ENCODE measurements at regions not wholly inside any gene's neighbourhood (a gene's known extent, or its start where the extent isn't known, plus 50 kb on each side); places are given as distances from the start of the nearest gene placed in this dataset.

GRCh38 chr14:85288041-85288440 is 241.9 kb upstream of the FLRT2 start:
- no peak for DNase-seq

- no peak for DNase-seq
Measured at GRCh38 chr14:85291731-85292130, 238.2 kb upstream of the FLRT2 start.

GRCh38 chr14:85293612-85294234 is 236.2 kb upstream of the FLRT2 start:
- no peak for DNase-seq

- DNase-seq: no peak
Measured at GRCh38 chr14:85295318-85295717, 234.6 kb upstream of the FLRT2 start.

- DNase-seq: no peak
Measured at GRCh38 chr14:85296456-85297210, 233.3 kb upstream of the FLRT2 start.

GRCh38 chr14:85300107-85300506 is 229.8 kb upstream of the FLRT2 start:
- DNase-seq: no peak

- no peak for DNase-seq
Measured at GRCh38 chr14:85301506-85301905, 228.4 kb upstream of the FLRT2 start.

GRCh38 chr14:85306024-85306423 is 223.9 kb upstream of the FLRT2 start:
- no peak for DNase-seq

- DNase-seq: no peak
Measured at GRCh38 chr14:85308531-85309300, 221.2 kb upstream of the FLRT2 start.

GRCh38 chr14:85310491-85311272 is 219.3 kb upstream of the FLRT2 start:
- no peak for DNase-seq

GRCh38 chr14:85313560-85314207 is 216.3 kb upstream of the FLRT2 start:
- DNase-seq: no peak

GRCh38 chr14:85315290-85315689 is 214.7 kb upstream of the FLRT2 start:
- no peak for DNase-seq

GRCh38 chr14:85315733-85316290 is 214.1 kb upstream of the FLRT2 start:
- DNase-seq: no peak

- DNase-seq: no peak
Measured at GRCh38 chr14:85316701-85317410, 213.1 kb upstream of the FLRT2 start.

GRCh38 chr14:85317491-85318021 is 212.4 kb upstream of the FLRT2 start:
- DNase-seq: no peak

GRCh38 chr14:85319101-85319500 is 210.8 kb upstream of the FLRT2 start:
- no peak for DNase-seq

- DNase-seq: no peak
Measured at GRCh38 chr14:85319998-85320630, 209.8 kb upstream of the FLRT2 start.

- DNase-seq: no peak
Measured at GRCh38 chr14:85325134-85326017, 204.6 kb upstream of the FLRT2 start.

GRCh38 chr14:85332401-85332800 is 197.5 kb upstream of the FLRT2 start:
- DNase-seq: no peak

- DNase-seq: no peak
Measured at GRCh38 chr14:85333313-85333712, 196.6 kb upstream of the FLRT2 start.

Measured in NCI-H2107 (cell line).